NCI-H510A (cell line): ENCODE measurements at regions not wholly inside any gene's neighbourhood (a gene's known extent, or its start where the extent isn't known, plus 50 kb on each side); places are given as distances from the start of the nearest gene placed in this dataset.
"Not testable (repeated sequence)": the region's sequence is repeated elsewhere in the genome, so short reads cannot be mapped to it uniquely, and the experiment has no call there.

Experiments used
- DNase-seq: peaks from one replicate; lab custom pipeline; 2025; lab: John Stamatoyannopoulos, UW

- no peak for DNase-seq
These were observed 293.9 kb upstream of the AMIGO2 start for GRCh38 chr12:47373554-47374150.

GRCh38 chr12:47370421-47370820 lies 290.7 kb upstream of the AMIGO2 start:
- no peak for DNase-seq

GRCh38 chr12:47369085-47369484 lies 289.3 kb upstream of the AMIGO2 start:
- DNase-seq, result no peak

GRCh38 chr12:47367912-47368537 lies 288.3 kb upstream of the AMIGO2 start:
- DNase-seq, result no peak

GRCh38 chr12:47366579-47366978 lies 286.8 kb upstream of the AMIGO2 start:
- DNase-seq, result no peak

GRCh38 chr12:47366157-47366556 lies 286.4 kb upstream of the AMIGO2 start:
- DNase-seq, result no peak

- DNase-seq, result not testable (repeated sequence)
These were observed 285.8 kb upstream of the AMIGO2 start for GRCh38 chr12:47365443-47366076.

GRCh38 chr12:47364261-47364660 lies 284.5 kb upstream of the AMIGO2 start:
- no peak for DNase-seq

GRCh38 chr12:47362126-47362705 lies 282.5 kb upstream of the AMIGO2 start:
- no peak for DNase-seq

- DNase-seq, result no peak
These were observed 281.7 kb upstream of the AMIGO2 start for GRCh38 chr12:47361389-47362021.

GRCh38 chr12:47360771-47361388 lies 281.1 kb upstream of the AMIGO2 start:
- no peak for DNase-seq

GRCh38 chr12:47360093-47360480 lies 280.3 kb upstream of the AMIGO2 start:
- DNase-seq, result no peak

- DNase-seq, result no peak
These were observed 279.7 kb upstream of the AMIGO2 start for GRCh38 chr12:47359310-47360092.

- DNase-seq, result not testable (repeated sequence)
These were observed 277.2 kb upstream of the AMIGO2 start for GRCh38 chr12:47357006-47357405.

GRCh38 chr12:47356129-47356700 lies 276.5 kb upstream of the AMIGO2 start:
- DNase-seq, result no peak

GRCh38 chr12:47353508-47353907 lies 273.7 kb upstream of the AMIGO2 start:
- DNase-seq, result no peak

GRCh38 chr12:47352067-47352466 lies 272.3 kb upstream of the AMIGO2 start:
- no peak for DNase-seq

GRCh38 chr12:47351526-47351925 lies 271.8 kb upstream of the AMIGO2 start:
- no peak for DNase-seq

- DNase-seq, result no peak
These were observed 270.3 kb upstream of the AMIGO2 start for GRCh38 chr12:47350062-47350408.

- DNase-seq, result no peak
These were observed 269.6 kb upstream of the AMIGO2 start for GRCh38 chr12:47349137-47350061.
